GM19463 (cell line): ENCODE measurements at regions not wholly inside any gene's neighbourhood (a gene's known extent, or its start where the extent isn't known, plus 50 kb on each side); places are given as distances from the start of the nearest gene placed in this dataset.

ENCODE experiments used
- ATAC-seq: cut with Tn5 transposase; IDR thresholded peaks from one replicate; pipeline ENCODE4 v1.9.1; 2021; ENCODE audit warnings: mild to moderate bottlenecking, moderate library complexity; ENCODE audit not compliant: unreplicated experiment

- ATAC-seq: no peak
Measured at GRCh38 chr5:84695330-84695729, 310.6 kb upstream of the EDIL3 start.

- no peak for ATAC-seq
Measured at GRCh38 chr5:84693256-84693655, 308.6 kb upstream of the EDIL3 start.

GRCh38 chr5:84688566-84688965 is 303.9 kb upstream of the EDIL3 start:
- no peak for ATAC-seq

- ATAC-seq: no peak
Measured at GRCh38 chr5:84685121-84685894, 300.6 kb upstream of the EDIL3 start.

GRCh38 chr5:84683594-84683993 is 298.9 kb upstream of the EDIL3 start:
- ATAC-seq: no peak

GRCh38 chr5:84682531-84682930 is 297.9 kb upstream of the EDIL3 start:
- no peak for ATAC-seq

GRCh38 chr5:84680908-84681307 is 296.2 kb upstream of the EDIL3 start:
- ATAC-seq: no peak

GRCh38 chr5:84673785-84674184 is 289.1 kb upstream of the EDIL3 start:
- no peak for ATAC-seq

- no peak for ATAC-seq
Measured at GRCh38 chr5:84667576-84667975, 282.9 kb upstream of the EDIL3 start.

- ATAC-seq: no peak
Measured at GRCh38 chr5:84650429-84650828, 265.7 kb upstream of the EDIL3 start.

- ATAC-seq: no peak
Measured at GRCh38 chr5:84647581-84647980, 262.9 kb upstream of the EDIL3 start.

GRCh38 chr5:84642795-84643194 is 258.1 kb upstream of the EDIL3 start:
- no peak for ATAC-seq

GRCh38 chr5:84642324-84642723 is 257.6 kb upstream of the EDIL3 start:
- ATAC-seq: no peak

GRCh38 chr5:84637662-84638375 is 253.1 kb upstream of the EDIL3 start:
- no peak for ATAC-seq

GRCh38 chr5:84635235-84636055 is 250.8 kb upstream of the EDIL3 start:
- no peak for ATAC-seq

- no peak for ATAC-seq
Measured at GRCh38 chr5:84634256-84634655, 249.6 kb upstream of the EDIL3 start.

GRCh38 chr5:84632418-84632817 is 247.7 kb upstream of the EDIL3 start:
- no peak for ATAC-seq

GRCh38 chr5:84628918-84629317 is 244.2 kb upstream of the EDIL3 start:
- ATAC-seq: no peak

GRCh38 chr5:84623019-84623418 is 238.3 kb upstream of the EDIL3 start:
- ATAC-seq: no peak

GRCh38 chr5:84622461-84622860 is 237.8 kb upstream of the EDIL3 start:
- ATAC-seq: no peak

- no peak for ATAC-seq
Measured at GRCh38 chr5:84618262-84618661, 233.6 kb upstream of the EDIL3 start.

GRCh38 chr5:84614906-84615305 is 230.2 kb upstream of the EDIL3 start:
- no peak for ATAC-seq
